IMR-90 (cell line): ENCODE measurements at regions not wholly inside any gene's neighbourhood (a gene's known extent, or its start where the extent isn't known, plus 50 kb on each side); places are given as distances from the start of the nearest gene placed in this dataset.

Experiments used
- ATAC-seq: fragments of 200-7000 bp; cut with Tn5 transposase; 2 replicates; pipeline ENCODE4 v1.9.1; 2020; ENCODE audit warnings: low read depth, mild to moderate bottlenecking, moderate library complexity
- BruUV-seq: library from RNA; stranded (reverse); fragments of 400-500 nt; replicated peaks from 2 replicates; lab custom pipeline; 2021; lab: Mats Ljungman, UMichigan
- CTCF ChIA-PET: fragments of 300-600 bp; formaldehyde crosslinking; extraction: SDS; loops from one replicate; lab custom pipeline; 2021; ENCODE audit warnings: antibody characterized with exemption; lab: Yijun Ruan, JAX
- POLR2A ChIA-PET: fragments of 300-600 bp; sonication (Branson Sonifier 250); formaldehyde crosslinking; loops from one replicate; lab custom pipeline; 2022; ENCODE audit warnings: antibody characterized with exemption; ENCODE audit not compliant: unreplicated experiment; lab: Charles Lee
- DNase-seq: peaks from one replicate; pipeline ENCODE4 v3.0.0; 2013
- H2AFZ ChIP-seq: replicated peaks from 2 replicates; pipeline ENCODE3; 2013; ENCODE audit warnings: low read length, mild to moderate bottlenecking; ENCODE audit not compliant: poor library complexity
- H2AK5ac ChIP-seq: 2 replicates; pipeline ENCODE4 v1.6.1; 2013; ENCODE audit warnings: low read depth, low read length, inconsistent platforms
- H2AK9ac ChIP-seq: replicated peaks from 2 replicates; pipeline ENCODE3; 2013; ENCODE audit warnings: mild to moderate bottlenecking, low read depth, low read length, moderate library complexity; ENCODE audit not compliant: poor library complexity
- H2BK120ac ChIP-seq: 2 replicates; pipeline ENCODE4 v1.6.1; 2013; ENCODE audit warnings: low read depth, low read length, inconsistent platforms
- H2BK15ac ChIP-seq: 3 replicates; pipeline ENCODE4 v1.6.1; 2013; ENCODE audit warnings: low read depth, low read length, inconsistent platforms
- H2BK20ac ChIP-seq: 2 replicates; pipeline ENCODE4 v1.6.1; 2013; ENCODE audit warnings: low read depth, mild to moderate bottlenecking, inconsistent platforms, low read length, moderate library complexity
- H2BK5ac ChIP-seq: 2 replicates; pipeline ENCODE4 v1.6.1; 2013; ENCODE audit warnings: mild to moderate bottlenecking, low read depth, low read length, inconsistent platforms; ENCODE audit not compliant: poor library complexity, severe bottlenecking
- H3K14ac ChIP-seq: replicated peaks from 2 replicates; pipeline ENCODE4 v1.6.1; 2013; ENCODE audit warnings: low read depth, low read length, inconsistent platforms
- H3K18ac ChIP-seq: 2 replicates; pipeline ENCODE4 v1.6.1; 2013; ENCODE audit warnings: low read depth, low read length, control low read depth
- H3K23ac ChIP-seq: 2 replicates; pipeline ENCODE4 v1.6.1; 2013; ENCODE audit warnings: low read depth, low read length, inconsistent platforms
- H3K27ac ChIP-seq: 2 replicates; pipeline ENCODE4 v1.5.1; 2013; ENCODE audit warnings: mild to moderate bottlenecking, control low read depth, low read length; ENCODE audit not compliant: insufficient read depth
- H3K27me3 ChIP-seq: 2 replicates; pipeline ENCODE4 v1.6.1; 2013; ENCODE audit warnings: low read length; ENCODE audit not compliant: control insufficient read depth, insufficient read depth
- H3K36me3 ChIP-seq: 2 replicates; pipeline ENCODE4 v1.6.1; 2013; ENCODE audit warnings: low read length, mixed read lengths; ENCODE audit not compliant: control insufficient read depth, insufficient read depth
- H3K4ac ChIP-seq: 2 replicates; pipeline ENCODE4 v1.6.1; 2013; ENCODE audit warnings: low read depth, low read length, inconsistent platforms
- H3K4me1 ChIP-seq: 2 replicates; pipeline ENCODE4 v1.6.1; 2013; ENCODE audit warnings: low read length, mixed read lengths; ENCODE audit not compliant: control insufficient read depth, insufficient read depth
- H3K4me2 ChIP-seq: 2 replicates; pipeline ENCODE4 v1.6.1; 2013; ENCODE audit warnings: low read depth, mild to moderate bottlenecking, control low read depth, low read length, moderate library complexity
- H3K4me3 ChIP-seq: 2 replicates; pipeline ENCODE4 v1.5.1; 2013; ENCODE audit warnings: low read depth, mild to moderate bottlenecking, control low read depth, low read length, moderate library complexity; ENCODE audit not compliant: insufficient read depth
- H3K56ac ChIP-seq: 2 replicates; pipeline ENCODE4 v1.6.1; 2013; ENCODE audit warnings: low read length, inconsistent platforms; ENCODE audit not compliant: insufficient read depth; ENCODE audit errors: extremely low read depth
- H3K79me1 ChIP-seq, 2 experiments: 2 replicates each; pipeline ENCODE4 v1.6.1; 2013; ENCODE audit warnings: low read length in 2 of 2, inconsistent platforms in 1 of 2, low read depth in 1 of 2
- H3K9ac ChIP-seq: 2 replicates; pipeline ENCODE4 v1.6.1; 2013; ENCODE audit warnings: low read depth, low read length, control low read depth
- H3K9me1 ChIP-seq: 2 replicates; pipeline ENCODE4 v1.6.1; 2013; ENCODE audit warnings: low read length, inconsistent platforms; ENCODE audit not compliant: insufficient read depth
- H3K9me3 ChIP-seq: 2 replicates; pipeline ENCODE4 v1.6.1; 2013; ENCODE audit warnings: low read length; ENCODE audit not compliant: control insufficient read depth, insufficient read depth
- H4K20me1 ChIP-seq: 2 replicates; pipeline ENCODE4 v1.6.1; 2013; ENCODE audit warnings: low read length, inconsistent platforms; ENCODE audit not compliant: insufficient read depth
- H4K5ac ChIP-seq: 2 replicates; pipeline ENCODE4 v1.6.1; 2013; ENCODE audit warnings: mild to moderate bottlenecking, low read depth, low read length, control low read depth
- H4K8ac ChIP-seq, 2 experiments: 2 replicates each; pipeline ENCODE4 v1.6.1; 2013; ENCODE audit warnings: low read depth in 2 of 2, low read length in 2 of 2, control low read depth in 1 of 2, inconsistent platforms in 1 of 2
- H4K91ac ChIP-seq: 2 replicates; pipeline ENCODE4 v1.6.1; 2013; ENCODE audit warnings: low read depth, low read length, inconsistent platforms; ENCODE audit not compliant: insufficient read depth
- FOS ChIP-seq: fragments of 150-350 bp; IDR thresholded peaks from 2 replicates; pipeline ENCODE4 v1.6.1; 2016; ENCODE audit warnings: low read depth, low read length
- MAFK ChIP-seq: IDR thresholded peaks from 2 replicates; pipeline ENCODE4 v1.6.1; 2012; ENCODE audit warnings: low read depth, low read length, improper control_type of control experiment
- NFE2L2 ChIP-seq: fragments of 150-350 bp; IDR thresholded peaks from 2 replicates; pipeline ENCODE4 v1.6.1; 2016; ENCODE audit warnings: low read depth, mild to moderate bottlenecking, low read length
- RAD21 ChIP-seq: IDR thresholded peaks from 2 replicates; pipeline ENCODE4 v1.6.1; 2012; ENCODE audit warnings: low read length, improper control_type of control experiment
- RCOR1 ChIP-seq: IDR thresholded peaks from 2 replicates; pipeline ENCODE4 v1.6.1; 2012; ENCODE audit warnings: mild to moderate bottlenecking, low read length, improper control_type of control experiment; ENCODE audit not compliant: insufficient replicate concordance
- WGBS, 2 experiments: methylation state at CpG; one replicate each; pipeline versions ENCODE4 v1.1.5 to v1.1.7; 2013; ENCODE audit warnings: missing lambda C conversion rate in 2 of 2; ENCODE audit not compliant: insufficient read length in 1 of 2; ENCODE audit errors: extremely low coverage in 2 of 2; 5-methylcytosine and 5-hydroxymethylcytosine counted together
- dilution Hi-C: fragments of 300-500 bp; cut with HindIII; formaldehyde crosslinking; loops from one replicate; pipeline ENCODE4 v1.14.3; 2018; ENCODE audit warnings: low sequenced_read_pairs; ENCODE audit not compliant: unreplicated experiment
- in situ Hi-C: fragments of 300-500 bp; cut with MboI; formaldehyde crosslinking; loops from 3 replicates; pipeline ENCODE4 v1.14.3; 2019; ENCODE audit warnings: low sequenced_read_pairs, inconsistent platforms, mixed read lengths
- intact Hi-C: fragments of 100-400 bp; cut with micrococcal nuclease; formaldehyde crosslinking; loops from 2 replicates; pipeline ENCODE4 v1.10.0; 2022

DNA sequence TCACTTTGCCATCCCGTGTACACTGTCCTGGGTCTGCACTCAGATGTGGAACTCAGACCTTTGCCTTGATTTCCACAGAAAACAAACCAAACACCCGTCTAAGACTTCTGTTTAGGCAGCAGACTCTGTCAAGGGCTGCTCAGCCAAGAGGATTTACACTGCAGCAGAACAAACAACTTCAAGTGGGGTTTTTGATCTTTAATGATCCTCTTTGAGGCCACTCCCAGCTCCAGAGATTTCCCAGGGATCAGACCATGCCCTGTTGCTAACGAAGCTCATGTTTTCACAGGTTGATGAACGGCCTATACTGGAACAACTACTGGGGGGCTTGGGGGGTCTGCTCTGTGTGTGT, 52.5 kb upstream of the LGALSL start:
- dilution Hi-C loops: no loop called here
- H2AK9ac ChIP-seq: no peak overlapping the region

More for the DNA sequence above, 52.5 kb upstream of the LGALSL start:
- Histone ChIP-seq H3K23ac (no peak overlapping the region), H2BK20ac (no peak overlapping the region), H3K36me3 (no peaks in the 10 kb centered on the region), H3K9me3 (no peaks in the 10 kb centered on the region), H4K5ac (no peak overlapping the region), H3K4me3 (no peak overlapping the region), H3K4me1 (peaks cover 13% of the 10 kb centered on the region; the same call in 1 of the 2 replicates), H3K56ac (no peak overlapping the region), H3K18ac (no peak overlapping the region), H3K4ac (no peak overlapping the region), H4K91ac (no peak overlapping the region), H2BK5ac (no peak overlapping the region), H3K27ac (no peak overlapping the region), H3K27me3 (peaks cover 2% of the 10 kb centered on the region), H3K4me2 (no peak overlapping the region), H4K20me1 (no peaks in the 10 kb centered on the region), H3K9me1 (no peaks in the 10 kb centered on the region; the same call in 1 of the 2 replicates), H2AK5ac (no peak overlapping the region), H2BK15ac (no peak overlapping the region), H4K8ac (no peak overlapping the region), H2AFZ (no peak overlapping the region), H3K9ac (no peak overlapping the region), H3K14ac (no peak overlapping the region), H3K79me1 (no peaks in the 10 kb centered on the region), H2BK120ac (no peak overlapping the region)
- ATAC-seq (no peak), DNase-seq (no peak)
- ChIA-PET POLR2A (no interaction called here), CTCF (no interaction called here)
- whole genome bisulfite sequencing, 2 experiments: 46% methylated on average over 2 of the region's 4 CpGs; no CpG with 5 or more reads in 1 of the 2 experiments
- in situ Hi-C loops: no loop called here
- no TSS peak for BruUV-seq
- TF ChIP-seq NFE2L2 (no peak), RAD21 (no peak), MAFK (no peak), RCOR1 (no peak), FOS (no peak)
- intact Hi-C loops: no loop called here
